IMR-90 (cell line): ENCODE measurements at regions not wholly inside any gene's neighbourhood (a gene's known extent, or its start where the extent isn't known, plus 50 kb on each side); places are given as distances from the start of the nearest gene placed in this dataset.
"Not testable (repeated sequence)": the region's sequence is repeated elsewhere in the genome, so short reads cannot be mapped to it uniquely, and the experiment has no call there.

Experiments
- ATAC-seq: fragments of 200-7000 bp; cut with Tn5 transposase; 2 replicates; pipeline ENCODE4 v1.9.1; 2020; ENCODE audit warnings: low read depth, mild to moderate bottlenecking, moderate library complexity
- BruUV-seq: library from RNA; stranded (reverse); fragments of 400-500 nt; replicated peaks from 2 replicates; lab custom pipeline; 2021; lab: Mats Ljungman, UMichigan
- CTCF ChIA-PET: fragments of 300-600 bp; formaldehyde crosslinking; extraction: SDS; loops from one replicate; lab custom pipeline; 2021; ENCODE audit warnings: antibody characterized with exemption; lab: Yijun Ruan, JAX
- POLR2A ChIA-PET: fragments of 300-600 bp; sonication (Branson Sonifier 250); formaldehyde crosslinking; loops from one replicate; lab custom pipeline; 2022; ENCODE audit warnings: antibody characterized with exemption; ENCODE audit not compliant: unreplicated experiment; lab: Charles Lee
- DNase-seq: peaks from one replicate; pipeline ENCODE4 v3.0.0; 2013
- H2AFZ ChIP-seq: replicated peaks from 2 replicates; pipeline ENCODE3; 2013; ENCODE audit warnings: low read length, mild to moderate bottlenecking; ENCODE audit not compliant: poor library complexity
- H2AK5ac ChIP-seq: 2 replicates; pipeline ENCODE4 v1.6.1; 2013; ENCODE audit warnings: low read depth, low read length, inconsistent platforms
- H2AK9ac ChIP-seq: replicated peaks from 2 replicates; pipeline ENCODE3; 2013; ENCODE audit warnings: mild to moderate bottlenecking, low read depth, low read length, moderate library complexity; ENCODE audit not compliant: poor library complexity
- H2BK120ac ChIP-seq: 2 replicates; pipeline ENCODE4 v1.6.1; 2013; ENCODE audit warnings: low read depth, low read length, inconsistent platforms
- H2BK15ac ChIP-seq: 3 replicates; pipeline ENCODE4 v1.6.1; 2013; ENCODE audit warnings: low read depth, low read length, inconsistent platforms
- H2BK20ac ChIP-seq: 2 replicates; pipeline ENCODE4 v1.6.1; 2013; ENCODE audit warnings: low read depth, mild to moderate bottlenecking, inconsistent platforms, low read length, moderate library complexity
- H2BK5ac ChIP-seq: 2 replicates; pipeline ENCODE4 v1.6.1; 2013; ENCODE audit warnings: mild to moderate bottlenecking, low read depth, low read length, inconsistent platforms; ENCODE audit not compliant: poor library complexity, severe bottlenecking
- H3K14ac ChIP-seq: replicated peaks from 2 replicates; pipeline ENCODE4 v1.6.1; 2013; ENCODE audit warnings: low read depth, low read length, inconsistent platforms
- H3K18ac ChIP-seq: 2 replicates; pipeline ENCODE4 v1.6.1; 2013; ENCODE audit warnings: low read depth, low read length, control low read depth
- H3K23ac ChIP-seq: 2 replicates; pipeline ENCODE4 v1.6.1; 2013; ENCODE audit warnings: low read depth, low read length, inconsistent platforms
- H3K27ac ChIP-seq: 2 replicates; pipeline ENCODE4 v1.5.1; 2013; ENCODE audit warnings: mild to moderate bottlenecking, control low read depth, low read length; ENCODE audit not compliant: insufficient read depth
- H3K27me3 ChIP-seq: 2 replicates; pipeline ENCODE4 v1.6.1; 2013; ENCODE audit warnings: low read length; ENCODE audit not compliant: control insufficient read depth, insufficient read depth
- H3K36me3 ChIP-seq: 2 replicates; pipeline ENCODE4 v1.6.1; 2013; ENCODE audit warnings: low read length, mixed read lengths; ENCODE audit not compliant: control insufficient read depth, insufficient read depth
- H3K4ac ChIP-seq: 2 replicates; pipeline ENCODE4 v1.6.1; 2013; ENCODE audit warnings: low read depth, low read length, inconsistent platforms
- H3K4me1 ChIP-seq: 2 replicates; pipeline ENCODE4 v1.6.1; 2013; ENCODE audit warnings: low read length, mixed read lengths; ENCODE audit not compliant: control insufficient read depth, insufficient read depth
- H3K4me2 ChIP-seq: 2 replicates; pipeline ENCODE4 v1.6.1; 2013; ENCODE audit warnings: low read depth, mild to moderate bottlenecking, control low read depth, low read length, moderate library complexity
- H3K4me3 ChIP-seq: 2 replicates; pipeline ENCODE4 v1.5.1; 2013; ENCODE audit warnings: low read depth, mild to moderate bottlenecking, control low read depth, low read length, moderate library complexity; ENCODE audit not compliant: insufficient read depth
- H3K56ac ChIP-seq: 2 replicates; pipeline ENCODE4 v1.6.1; 2013; ENCODE audit warnings: low read length, inconsistent platforms; ENCODE audit not compliant: insufficient read depth; ENCODE audit errors: extremely low read depth
- H3K79me1 ChIP-seq, 2 experiments: 2 replicates each; pipeline ENCODE4 v1.6.1; 2013; ENCODE audit warnings: low read length in 2 of 2, inconsistent platforms in 1 of 2, low read depth in 1 of 2
- H3K9ac ChIP-seq: 2 replicates; pipeline ENCODE4 v1.6.1; 2013; ENCODE audit warnings: low read depth, low read length, control low read depth
- H3K9me1 ChIP-seq: 2 replicates; pipeline ENCODE4 v1.6.1; 2013; ENCODE audit warnings: low read length, inconsistent platforms; ENCODE audit not compliant: insufficient read depth
- H3K9me3 ChIP-seq: 2 replicates; pipeline ENCODE4 v1.6.1; 2013; ENCODE audit warnings: low read length; ENCODE audit not compliant: control insufficient read depth, insufficient read depth
- H4K20me1 ChIP-seq: 2 replicates; pipeline ENCODE4 v1.6.1; 2013; ENCODE audit warnings: low read length, inconsistent platforms; ENCODE audit not compliant: insufficient read depth
- H4K5ac ChIP-seq: 2 replicates; pipeline ENCODE4 v1.6.1; 2013; ENCODE audit warnings: mild to moderate bottlenecking, low read depth, low read length, control low read depth
- H4K8ac ChIP-seq, 2 experiments: 2 replicates each; pipeline ENCODE4 v1.6.1; 2013; ENCODE audit warnings: low read depth in 2 of 2, low read length in 2 of 2, control low read depth in 1 of 2, inconsistent platforms in 1 of 2
- H4K91ac ChIP-seq: 2 replicates; pipeline ENCODE4 v1.6.1; 2013; ENCODE audit warnings: low read depth, low read length, inconsistent platforms; ENCODE audit not compliant: insufficient read depth
- BHLHE40 ChIP-seq: fragments of 150-350 bp; IDR thresholded peaks from 2 replicates; pipeline ENCODE4 v1.6.1; 2016; ENCODE audit warnings: mild to moderate bottlenecking, low read depth, low read length
- NFE2L2 ChIP-seq: fragments of 150-350 bp; IDR thresholded peaks from 2 replicates; pipeline ENCODE4 v1.6.1; 2016; ENCODE audit warnings: low read depth, mild to moderate bottlenecking, low read length
- WGBS, 2 experiments: methylation state at CpG; one replicate each; pipeline versions ENCODE4 v1.1.5 to v1.1.7; 2013; ENCODE audit warnings: missing lambda C conversion rate in 2 of 2; ENCODE audit not compliant: insufficient read length in 1 of 2; ENCODE audit errors: extremely low coverage in 2 of 2; 5-methylcytosine and 5-hydroxymethylcytosine counted together
- dilution Hi-C: fragments of 300-500 bp; cut with HindIII; formaldehyde crosslinking; loops from one replicate; pipeline ENCODE4 v1.14.3; 2018; ENCODE audit warnings: low sequenced_read_pairs; ENCODE audit not compliant: unreplicated experiment
- in situ Hi-C: fragments of 300-500 bp; cut with MboI; formaldehyde crosslinking; loops from 3 replicates; pipeline ENCODE4 v1.14.3; 2019; ENCODE audit warnings: low sequenced_read_pairs, inconsistent platforms, mixed read lengths
- intact Hi-C: fragments of 100-400 bp; cut with micrococcal nuclease; formaldehyde crosslinking; loops from 2 replicates; pipeline ENCODE4 v1.10.0; 2022

GRCh38 chr2:242098445-242099128 is 229.1 kb downstream of the RTP5 start:
- Histone ChIP-seq H3K18ac (no peak overlapping the region), H2BK120ac (no peak overlapping the region), H2BK15ac (no peak overlapping the region), H3K27me3 (no peaks in the 10 kb centered on the region), H4K20me1 (peaks cover 4% of the 10 kb centered on the region; the same call in 1 of the 2 replicates), H4K5ac (no peak overlapping the region), H2AK5ac (no peak overlapping the region), H3K14ac (no peak overlapping the region), H4K8ac (no peak overlapping the region), H4K91ac (no peak overlapping the region), H3K4ac (no peak overlapping the region), H3K4me2 (no peak overlapping the region), H3K23ac (no peak overlapping the region), H2AFZ (no peak overlapping the region), H3K9me3 (no peaks in the 10 kb centered on the region), H2BK5ac (no peak overlapping the region), H3K27ac (no peak overlapping the region), H3K36me3 (peaks cover 6% of the 10 kb centered on the region), H3K79me1 (peaks cover 0 to 8% of the 10 kb centered on the region in 2 experiments; a peak in 2 of 4 replicates), H3K9ac (no peak overlapping the region), H3K4me1 (no peaks in the 10 kb centered on the region), H3K9me1 (0 out of 2 replicates have a peak, but pooled peaks cover 3% of the 10 kb centered on the region), H2AK9ac (no peak overlapping the region), H3K4me3 (no peak overlapping the region), H3K56ac (no peak overlapping the region), H2BK20ac (no peak overlapping the region)
- 67% methylated on average over 3 of the region's 7 CpGs; no CpG with 5 or more reads in 1 of the 2 experiments for WGBS, 2 experiments
- CTCF ChIA-PET = no interaction called here
- ATAC-seq (no peak), DNase-seq (peak; percentile 53)
- in situ Hi-C loops = no loop called here
- no TSS peak for BruUV-seq
- POLR2A ChIA-PET = no interaction called here
- intact Hi-C loops = no loop called here
- dilution Hi-C loops = no loop called here
- TF ChIP-seq NFE2L2 (peak; percentile 62), BHLHE40 (no peak)

DNA sequence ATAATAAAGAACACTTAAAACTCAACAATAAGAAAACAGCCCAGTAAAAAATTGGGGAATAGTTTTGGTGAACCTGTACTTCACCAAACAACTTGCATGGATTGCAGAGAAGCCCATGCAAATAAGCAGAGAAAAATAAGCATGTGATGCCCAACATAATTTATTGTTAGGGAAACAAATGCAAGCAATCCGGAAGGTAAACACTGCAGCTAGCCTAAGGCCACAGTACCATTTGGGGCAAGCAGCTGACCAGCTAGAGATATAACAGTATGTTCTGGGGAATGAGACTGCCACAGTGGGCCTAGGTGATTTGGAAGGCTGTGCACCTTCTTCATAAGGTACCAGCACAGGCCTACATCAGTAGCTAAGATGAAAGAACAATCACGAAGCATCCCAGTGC is 233.6 kb downstream of the RTP5 start:
- dilution Hi-C loops = not testable (repeated sequence)

More for the DNA sequence above, 233.6 kb downstream of the RTP5 start:
- H3K4me2 ChIP-seq, H2BK5ac ChIP-seq, H3K4me3 ChIP-seq, H2BK15ac ChIP-seq, H3K23ac ChIP-seq, H3K9me3 ChIP-seq, H2AK9ac ChIP-seq, H2AK5ac ChIP-seq, DNase-seq, H3K4ac ChIP-seq, POLR2A ChIA-PET, H2AFZ ChIP-seq, ATAC-seq, CTCF ChIA-PET, H3K9ac ChIP-seq, H2BK20ac ChIP-seq, in situ Hi-C loops, H4K5ac ChIP-seq, H3K36me3 ChIP-seq, H3K27ac ChIP-seq, H4K8ac ChIP-seq, H3K79me1 ChIP-seq, BruUV-seq, H3K56ac ChIP-seq, H3K14ac ChIP-seq, H4K20me1 ChIP-seq, H3K27me3 ChIP-seq, H3K18ac ChIP-seq, H2BK120ac ChIP-seq, H3K9me1 ChIP-seq, H4K91ac ChIP-seq, H3K4me1 ChIP-seq, intact Hi-C loops: not testable (repeated sequence)
- WGBS, 2 experiments = 78% methylated on average over 1 of the region's 2 CpGs; no CpG with 5 or more reads in 1 of the 2 experiments
